Right atrium auricular region (tissue), 2 donors: ENCODE measurements at regions not wholly inside any gene's neighbourhood (a gene's known extent, or its start where the extent isn't known, plus 50 kb on each side); places are given as distances from the start of the nearest gene placed in this dataset.

Experiments
- DNase-seq: peaks from one replicate; pipeline ENCODE4 v3.0.0-alpha.2; 2019; ENCODE audit warnings: low spot score
- H3K27ac ChIP-seq, 2 donors: fragments of 200-600 bp; sonication (generic); 1 replicate in 1 of 2; 2 replicates in 1 of 2; pipeline ENCODE4 v1.5.1; 2016 to 2019
- H3K27me3 ChIP-seq, 2 donors: fragments of 200-600 bp; sonication (generic); one replicate each; pipeline versions ENCODE4 v1.5.1 to v1.6.0; 2017 to 2019
- H3K36me3 ChIP-seq: fragments of 200-600 bp; sonication (generic); one replicate; pipeline ENCODE4 v1.5.1; 2016
- H3K4me1 ChIP-seq, 2 donors: fragments of 200-600 bp; sonication (generic); one replicate each; pipeline versions ENCODE4 v1.5.1 to v1.6.0; 2017 to 2019
- H3K4me3 ChIP-seq, 2 donors: fragments of 200-600 bp; sonication (generic); 1 replicate in 1 of 2; 2 replicates in 1 of 2; pipeline ENCODE4 v1.5.1; 2017 to 2019; ENCODE audit warnings: mild to moderate bottlenecking in 1 of 2, moderate library complexity in 1 of 2
- H3K9me3 ChIP-seq, 2 donors: fragments of 200-600 bp; sonication (generic); one replicate each; pipeline ENCODE4 v1.5.1; 2019
- CTCF ChIP-seq, 2 donors: fragments of 200-600 bp; sonication (generic); IDR thresholded peaks; one replicate each; pipeline ENCODE4 v1.5.1; 2019; ENCODE audit warnings: antibody characterized with exemption in 2 of 2

GRCh38 chr15:96218623-96219455 lies 111.7 kb upstream of the NR2F2 start:
- Histone ChIP-seq H3K4me3 (no peak overlapping the region), H3K9me3 (no peaks in the 10 kb centered on the region), H3K4me1 (no peaks in the 10 kb centered on the region), H3K27ac (no peak overlapping the region), H3K27me3 (no peaks in the 10 kb centered on the region), H3K36me3 (no peaks in the 10 kb centered on the region)
- TF ChIP-seq CTCF (IDR thresholded peaks at IDR 0.05): no peak
- no peak for DNase-seq

GRCh38 chr15:96219681-96220080 lies 110.8 kb upstream of the NR2F2 start:
- no peaks in the 10 kb centered on the region for H3K36me3 ChIP-seq

GRCh38 chr15:96220657-96221056 lies 109.8 kb upstream of the NR2F2 start:
- Histone ChIP-seq H3K4me3 (no peak overlapping the region), H3K36me3 (no peaks in the 10 kb centered on the region), H3K4me1 (no peaks in the 10 kb centered on the region), H3K9me3 (no peaks in the 10 kb centered on the region), H3K27me3 (no peaks in the 10 kb centered on the region), H3K27ac (no peak overlapping the region)
- TF ChIP-seq CTCF (IDR thresholded peaks at IDR 0.05): no peak
- DNase-seq: no peak

More at GRCh38 chr15:96219681-96220080, 110.8 kb upstream of the NR2F2 start:
- Histone ChIP-seq H3K9me3 (no peaks in the 10 kb centered on the region), H3K4me3 (no peak overlapping the region), H3K4me1 (no peaks in the 10 kb centered on the region), H3K27ac (no peak overlapping the region), H3K27me3 (no peaks in the 10 kb centered on the region)
- no peak for DNase-seq
- TF ChIP-seq CTCF (IDR thresholded peaks at IDR 0.05): no peak

- H3K27ac ChIP-seq: no peak overlapping the region
- H3K9me3 ChIP-seq: no peaks in the 10 kb centered on the region
- no peaks in the 10 kb centered on the region for H3K36me3 ChIP-seq
- H3K4me3 ChIP-seq: no peak overlapping the region
- no peaks in the 10 kb centered on the region for H3K27me3 ChIP-seq
- TF ChIP-seq CTCF (IDR thresholded peaks at IDR 0.05): no peak
- no peak for DNase-seq
- no peaks in the 10 kb centered on the region for H3K4me1 ChIP-seq
Measured at GRCh38 chr15:96222981-96223380, 107.5 kb upstream of the NR2F2 start.

- Histone ChIP-seq H3K27me3 (no peaks in the 10 kb centered on the region), H3K9me3 (no peaks in the 10 kb centered on the region), H3K36me3 (no peaks in the 10 kb centered on the region), H3K4me3 (no peak overlapping the region), H3K4me1 (no peaks in the 10 kb centered on the region), H3K27ac (no peak overlapping the region)
- DNase-seq: no peak
- no peak for TF ChIP-seq CTCF (IDR thresholded peaks at IDR 0.05)
Measured at GRCh38 chr15:96223939-96224338, 106.6 kb upstream of the NR2F2 start.
